GM12892 (cell line): ENCODE measurements at regions not wholly inside any gene's neighbourhood (a gene's known extent, or its start where the extent isn't known, plus 50 kb on each side); places are given as distances from the start of the nearest gene placed in this dataset.

Experiments
- POLR2AphosphoS5 ChIP-seq: IDR thresholded peaks from 2 replicates; pipeline ENCODE4 v1.6.1; 2011; ENCODE audit warnings: low read depth, low read length, control low read depth
- TAF1 ChIP-seq: IDR thresholded peaks from 2 replicates; pipeline ENCODE4 v1.6.1; 2011; ENCODE audit warnings: low read depth, mild to moderate bottlenecking, control low read depth, low read length, borderline replicate concordance

DNA sequence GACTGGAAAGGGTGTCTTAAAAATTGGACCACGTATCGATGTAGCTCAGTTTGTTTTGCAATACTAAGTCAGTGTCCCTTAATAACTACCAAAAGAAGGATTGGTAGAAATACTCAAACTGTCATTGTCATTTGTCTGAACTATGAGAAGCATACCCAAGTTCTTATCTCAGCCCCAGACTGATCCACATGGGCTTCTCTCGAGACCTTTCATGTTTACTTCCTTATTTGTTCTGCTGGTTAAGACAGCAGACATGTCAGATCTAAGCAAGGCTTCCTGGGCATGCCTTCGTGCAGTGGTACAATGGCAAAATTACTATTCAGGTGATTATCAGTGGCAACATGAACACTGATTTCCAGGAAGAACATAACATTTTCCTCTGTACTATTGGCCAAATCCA lies 211.1 kb upstream of the PHACTR1 start:
- TF ChIP-seq POLR2AphosphoS5 (no peak), TAF1 (no peak)
